NCI-H2227 (cell line): ENCODE measurements at regions not wholly inside any gene's neighbourhood (a gene's known extent, or its start where the extent isn't known, plus 50 kb on each side); places are given as distances from the start of the nearest gene placed in this dataset.

Experiments
- DNase-seq: peaks from one replicate; lab custom pipeline; 2025; ENCODE audit not compliant: unreplicated experiment; lab: John Stamatoyannopoulos, UW

DNA sequence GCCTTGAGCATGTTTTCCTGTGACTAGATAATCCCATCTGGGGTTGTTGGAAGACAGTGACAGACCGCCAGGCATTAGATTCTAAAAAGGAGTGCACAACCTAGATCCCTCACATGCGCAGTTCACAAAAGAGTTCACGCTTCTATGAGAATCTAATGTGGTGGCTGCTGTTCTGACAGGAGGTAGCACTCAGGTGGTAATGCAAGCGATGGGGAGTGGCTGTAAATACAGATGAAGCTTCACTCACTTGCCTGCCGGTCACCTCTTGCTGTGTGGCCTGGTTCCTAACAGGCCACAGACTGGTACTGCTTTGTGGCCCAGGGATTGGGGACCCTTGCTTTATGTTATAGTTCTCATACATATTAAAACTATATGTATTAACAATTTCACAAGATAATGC lies 81.9 kb upstream of the TMLHE start:
- no peak for DNase-seq

- DNase-seq: no peak
Measured at GRCh38 chrX:155682834-155683233, 70.1 kb upstream of the TMLHE start.

DNA sequence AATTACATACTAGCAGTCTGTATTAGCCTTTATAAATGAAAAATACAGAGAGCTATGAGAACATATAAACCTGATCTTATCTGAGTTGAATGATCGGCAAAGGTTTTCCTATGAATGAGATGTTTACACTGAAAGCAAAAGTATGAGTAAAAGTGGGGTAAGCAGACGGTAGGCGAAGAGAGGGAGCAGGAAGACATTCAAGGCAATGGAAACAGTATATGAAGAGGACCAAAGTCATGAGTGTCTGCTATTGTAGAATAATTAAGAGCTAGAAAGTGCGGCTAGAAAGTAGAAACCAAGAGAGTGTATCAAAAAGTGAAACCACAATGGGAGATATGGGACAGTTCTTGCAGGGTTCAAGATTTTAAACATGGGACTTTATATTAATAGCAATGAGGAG lies 67.0 kb upstream of the TMLHE start:
- DNase-seq: no peak

DNA sequence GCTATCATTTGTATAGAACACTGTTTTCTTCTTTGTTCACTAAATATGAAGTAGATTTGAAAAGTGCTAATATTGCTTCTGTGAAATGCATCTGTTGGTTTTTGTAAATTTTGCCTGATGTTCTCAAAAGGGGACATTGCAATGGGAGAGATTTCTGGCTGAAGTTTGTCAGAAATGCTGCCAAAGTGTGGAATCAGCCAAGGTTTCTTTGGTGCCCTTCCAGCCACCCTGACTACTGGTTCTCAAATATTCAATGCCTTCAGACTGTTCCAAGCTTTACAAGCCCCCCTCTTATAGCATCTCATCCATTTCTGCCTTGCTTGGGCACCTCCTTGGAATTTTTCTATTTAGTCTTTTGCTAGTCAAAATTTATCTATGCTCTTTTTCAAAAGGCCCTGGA lies 60.6 kb upstream of the TMLHE start:
- no peak for DNase-seq

DNA sequence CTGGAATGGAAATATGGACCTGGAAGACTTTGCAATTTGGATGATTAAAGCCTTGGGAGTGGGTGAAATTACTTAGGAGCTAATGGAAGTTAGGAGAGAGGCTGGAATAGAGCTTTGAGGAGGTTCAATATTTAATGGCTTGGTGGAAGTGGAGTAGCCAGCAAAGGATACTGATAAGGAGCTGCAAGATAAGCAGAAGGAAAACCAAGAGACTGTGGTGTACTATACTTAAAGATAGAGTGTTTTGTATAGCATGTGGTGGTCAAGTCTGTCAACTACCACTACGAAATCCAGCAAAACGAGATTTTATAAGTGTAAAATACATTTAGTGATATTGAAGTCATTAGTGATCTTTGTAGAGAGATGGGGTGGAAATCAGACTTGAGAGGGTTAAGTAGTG lies 54.0 kb upstream of the TMLHE start:
- no peak for DNase-seq
